ENCODE measurements at regions not wholly inside any gene's neighbourhood (a gene's known extent, or its start where the extent isn't known, plus 50 kb on each side); places are given as distances from the start of the nearest gene placed in this dataset.

DNA sequence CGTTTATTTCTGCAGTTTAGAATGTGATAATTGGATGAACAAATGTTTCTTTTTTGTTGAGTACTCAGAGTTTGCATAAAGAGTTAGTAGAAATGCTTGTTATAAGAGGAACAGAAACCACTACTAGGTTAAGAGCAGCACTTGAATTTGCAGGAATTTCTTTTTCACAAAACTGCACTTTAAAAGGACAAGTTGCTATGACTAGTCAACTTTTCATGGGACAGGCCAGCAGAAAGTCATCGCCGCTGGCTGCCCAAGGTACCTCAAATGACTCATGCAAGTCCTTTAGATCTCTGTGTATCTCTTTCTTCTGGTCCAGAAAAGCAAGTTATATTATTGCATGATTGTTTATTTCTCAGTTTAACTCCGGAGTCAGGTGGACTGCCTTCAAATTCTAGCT lies 97.3 kb upstream of the HMHB1 start:
- TF ChIP-seq, protein P1, sequence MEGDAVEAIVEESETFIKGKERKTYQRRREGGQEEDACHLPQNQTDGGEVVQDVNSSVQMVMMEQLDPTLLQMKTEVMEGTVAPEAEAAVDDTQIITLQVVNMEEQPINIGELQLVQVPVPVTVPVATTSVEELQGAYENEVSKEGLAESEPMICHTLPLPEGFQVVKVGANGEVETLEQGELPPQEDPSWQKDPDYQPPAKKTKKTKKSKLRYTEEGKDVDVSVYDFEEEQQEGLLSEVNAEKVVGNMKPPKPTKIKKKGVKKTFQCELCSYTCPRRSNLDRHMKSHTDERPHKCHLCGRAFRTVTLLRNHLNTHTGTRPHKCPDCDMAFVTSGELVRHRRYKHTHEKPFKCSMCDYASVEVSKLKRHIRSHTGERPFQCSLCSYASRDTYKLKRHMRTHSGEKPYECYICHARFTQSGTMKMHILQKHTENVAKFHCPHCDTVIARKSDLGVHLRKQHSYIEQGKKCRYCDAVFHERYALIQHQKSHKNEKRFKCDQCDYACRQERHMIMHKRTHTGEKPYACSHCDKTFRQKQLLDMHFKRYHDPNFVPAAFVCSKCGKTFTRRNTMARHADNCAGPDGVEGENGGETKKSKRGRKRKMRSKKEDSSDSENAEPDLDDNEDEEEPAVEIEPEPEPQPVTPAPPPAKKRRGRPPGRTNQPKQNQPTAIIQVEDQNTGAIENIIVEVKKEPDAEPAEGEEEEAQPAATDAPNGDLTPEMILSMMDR (conservative IDR thresholded peaks at IDR 0.05; ENCODE audit: low read depth, low read length), result no peak
- no peak for TF ChIP-seq EZH2 (IDR thresholded peaks at IDR 0.05; ENCODE audit: borderline replicate concordance, low read depth, low read length, poor library complexity, severe bottlenecking)
